HEK293 (cell line): ENCODE measurements at regions not wholly inside any gene's neighbourhood (a gene's known extent, or its start where the extent isn't known, plus 50 kb on each side); places are given as distances from the start of the nearest gene placed in this dataset.

Source experiments
- CTCF ChIA-PET: fragments of 350-600 bp; formaldehyde crosslinking; extraction: SDS; loops from one replicate; lab custom pipeline; 2021; ENCODE audit warnings: antibody characterized with exemption; lab: Yijun Ruan, JAX
- POLR2A ChIA-PET: fragments of 300-600 bp; formaldehyde crosslinking; extraction: SDS; loops from one replicate; lab custom pipeline; 2020; ENCODE audit warnings: antibody characterized with exemption, inconsistent platforms; lab: Yijun Ruan, JAX
- H3K27ac ChIP-seq: fragments of 200-500 bp; sonication (Bioruptor generic); 2 replicates; pipeline ENCODE4 v1.5.1; 2014; ENCODE audit warnings: low read depth, low read length, control low read depth, inconsistent platforms; ENCODE audit errors: extremely low read depth
- H3K36me3 ChIP-seq, 2 experiments: fragments of 200-500 bp in 1 of 2; sonication (Bioruptor generic) in 1 of 2; 1 replicate in 1 of 2; 2 replicates in 1 of 2; pipeline ENCODE4 v1.5.1; 2014 to 2017; ENCODE audit warnings: inconsistent platforms in 2 of 2, low read length in 2 of 2; ENCODE audit not compliant: control insufficient read depth in 2 of 2, insufficient read depth in 1 of 2
- H3K4me1 ChIP-seq: fragments of 200-500 bp; sonication (Bioruptor generic); 2 replicates; pipeline ENCODE4 v1.5.1; 2014; ENCODE audit warnings: mild to moderate bottlenecking, low read length, inconsistent platforms; ENCODE audit not compliant: control insufficient read depth, insufficient read depth
- H3K4me3 ChIP-seq: 2 replicates; pipeline ENCODE4 v1.5.1; 2011; ENCODE audit warnings: low read depth, mild to moderate bottlenecking, control low read depth, low read length, moderate library complexity
- H3K9me3 ChIP-seq: fragments of 200-500 bp; sonication (Bioruptor generic); 2 replicates; pipeline ENCODE4 v1.5.1; 2014; ENCODE audit warnings: low read depth, low read length, inconsistent platforms; ENCODE audit not compliant: control insufficient read depth, insufficient read depth
- HOXC10 ChIP-seq: sonication (generic); formaldehyde crosslinking; IDR thresholded peaks from 2 replicates; pipeline ENCODE4 v1.8.1; 2023; ENCODE audit warnings: mild to moderate bottlenecking, missing genetic modification reagents
- INSM2 ChIP-seq: fragments of 450-650 bp; formaldehyde crosslinking; IDR thresholded peaks from 2 replicates; pipeline ENCODE4 v1.5.1; 2016; ENCODE audit warnings: missing biosample characterization, missing genetic modification characterization
- MEIS1 ChIP-seq: sonication (generic); formaldehyde crosslinking; IDR thresholded peaks from 2 replicates; pipeline ENCODE4 v1.8.1; 2022; ENCODE audit warnings: missing genetic modification reagents, mild to moderate bottlenecking, borderline replicate concordance
- SETDB1 ChIP-seq: IDR thresholded peaks from one replicate; pipeline ENCODE4 v1.6.1; 2017; ENCODE audit warnings: mild to moderate bottlenecking, low read length, moderate library complexity, mixed read lengths; ENCODE audit not compliant: insufficient read length
- ZBTB1 ChIP-seq: fragments of 450-650 bp; formaldehyde crosslinking; IDR thresholded peaks from 2 replicates; pipeline ENCODE4 v1.5.1; 2016; ENCODE audit warnings: missing biosample characterization, missing genetic modification characterization
- ZNF112 ChIP-seq: fragments of 450-650 bp; formaldehyde crosslinking; IDR thresholded peaks from 2 replicates; pipeline ENCODE4 v1.5.0; 2017; ENCODE audit warnings: missing biosample characterization, missing genetic modification characterization
- ZNF114 ChIP-seq: fragments of 450-650 bp; formaldehyde crosslinking; IDR thresholded peaks from 2 replicates; pipeline ENCODE4 v1.5.0; 2017; ENCODE audit warnings: missing biosample characterization, missing genetic modification characterization
- ZNF148 ChIP-seq: fragments of 450-650 bp; formaldehyde crosslinking; IDR thresholded peaks from 2 replicates; pipeline ENCODE4 v1.5.0; 2017; ENCODE audit warnings: missing biosample characterization, missing genetic modification characterization, borderline replicate concordance
- ZNF24 ChIP-seq: fragments of 450-650 bp; formaldehyde crosslinking; IDR thresholded peaks from 2 replicates; pipeline ENCODE4 v1.5.1; 2016; ENCODE audit warnings: missing biosample characterization, missing genetic modification characterization
- ZNF366 ChIP-seq: fragments of 450-650 bp; formaldehyde crosslinking; conservative IDR thresholded peaks from 2 replicates; pipeline ENCODE4 v1.5.1; 2016; ENCODE audit warnings: missing biosample characterization, missing genetic modification characterization
- ZNF404 ChIP-seq: fragments of 450-650 bp; formaldehyde crosslinking; IDR thresholded peaks from 2 replicates; pipeline ENCODE4 v1.5.1; 2017; ENCODE audit warnings: missing biosample characterization, missing genetic modification characterization
- ZNF426 ChIP-seq: fragments of 450-650 bp; formaldehyde crosslinking; IDR thresholded peaks from 2 replicates; pipeline ENCODE4 v1.5.1; 2017; ENCODE audit warnings: missing biosample characterization, missing genetic modification characterization, mild to moderate bottlenecking, inconsistent platforms, moderate library complexity
- ZNF626 ChIP-seq: fragments of 450-650 bp; sonication (Bioruptor Pico); formaldehyde crosslinking; IDR thresholded peaks from 2 replicates; pipeline ENCODE4 v1.5.1; 2018; ENCODE audit warnings: missing biosample characterization, missing genetic modification characterization, inconsistent platforms
- ZNF670 ChIP-seq: fragments of 450-650 bp; formaldehyde crosslinking; IDR thresholded peaks from 2 replicates; pipeline ENCODE4 v1.5.1; 2016; ENCODE audit warnings: missing biosample characterization, missing genetic modification characterization, low read depth
- ZNF692 ChIP-seq: fragments of 450-650 bp; formaldehyde crosslinking; IDR thresholded peaks from 2 replicates; pipeline ENCODE4 v1.5.1; 2016; ENCODE audit warnings: missing biosample characterization, missing genetic modification characterization
- ZNF792 ChIP-seq: fragments of 450-650 bp; formaldehyde crosslinking; IDR thresholded peaks from 2 replicates; pipeline ENCODE4 v1.5.1; 2016; ENCODE audit warnings: missing biosample characterization, missing genetic modification characterization
- ZSCAN18 ChIP-seq: fragments of 450-650 bp; formaldehyde crosslinking; IDR thresholded peaks from 2 replicates; pipeline ENCODE4 v1.5.1; 2016; ENCODE audit warnings: missing biosample characterization, missing genetic modification characterization
- TF ChIP-seq, protein P1 (sequence below): fragments of 450-650 bp; formaldehyde crosslinking; conservative IDR thresholded peaks from 2 replicates; pipeline ENCODE4 v1.5.1; 2016; ENCODE audit warnings: low read depth, missing biosample characterization, missing genetic modification characterization
- TF ChIP-seq, protein P2 (sequence below): sonication (generic); formaldehyde crosslinking; IDR thresholded peaks from 2 replicates; pipeline ENCODE4 v1.8.1; 2022; ENCODE audit warnings: mild to moderate bottlenecking, moderate library complexity, missing genetic modification reagents
- TF ChIP-seq, protein P3 (sequence below): fragments of 450-650 bp; formaldehyde crosslinking; IDR thresholded peaks from 2 replicates; pipeline ENCODE4 v1.5.1; 2016; ENCODE audit warnings: missing biosample characterization, missing genetic modification characterization, low read depth

GRCh38 chr18:51655327-51655698 is 457.8 kb upstream of the MEX3C start (continued):
- TF ChIP-seq, protein P1, sequence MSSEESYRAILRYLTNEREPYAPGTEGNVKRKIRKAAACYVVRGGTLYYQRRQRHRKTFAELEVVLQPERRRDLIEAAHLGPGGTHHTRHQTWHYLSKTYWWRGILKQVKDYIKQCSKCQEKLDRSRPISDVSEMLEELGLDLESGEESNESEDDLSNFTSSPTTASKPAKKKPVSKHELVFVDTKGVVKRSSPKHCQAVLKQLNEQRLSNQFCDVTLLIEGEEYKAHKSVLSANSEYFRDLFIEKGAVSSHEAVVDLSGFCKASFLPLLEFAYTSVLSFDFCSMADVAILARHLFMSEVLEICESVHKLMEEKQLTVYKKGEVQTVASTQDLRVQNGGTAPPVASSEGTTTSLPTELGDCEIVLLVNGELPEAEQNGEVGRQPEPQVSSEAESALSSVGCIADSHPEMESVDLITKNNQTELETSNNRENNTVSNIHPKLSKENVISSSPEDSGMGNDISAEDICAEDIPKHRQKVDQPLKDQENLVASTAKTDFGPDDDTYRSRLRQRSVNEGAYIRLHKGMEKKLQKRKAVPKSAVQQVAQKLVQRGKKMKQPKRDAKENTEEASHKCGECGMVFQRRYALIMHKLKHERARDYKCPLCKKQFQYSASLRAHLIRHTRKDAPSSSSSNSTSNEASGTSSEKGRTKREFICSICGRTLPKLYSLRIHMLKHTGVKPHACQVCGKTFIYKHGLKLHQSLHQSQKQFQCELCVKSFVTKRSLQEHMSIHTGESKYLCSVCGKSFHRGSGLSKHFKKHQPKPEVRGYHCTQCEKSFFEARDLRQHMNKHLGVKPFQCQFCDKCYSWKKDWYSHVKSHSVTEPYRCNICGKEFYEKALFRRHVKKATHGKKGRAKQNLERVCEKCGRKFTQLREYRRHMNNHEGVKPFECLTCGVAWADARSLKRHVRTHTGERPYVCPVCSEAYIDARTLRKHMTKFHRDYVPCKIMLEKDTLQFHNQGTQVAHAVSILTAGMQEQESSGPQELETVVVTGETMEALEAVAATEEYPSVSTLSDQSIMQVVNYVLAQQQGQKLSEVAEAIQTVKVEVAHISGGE (tag by site-specific recombination), result no peak
- TF ChIP-seq ZNF792 (tag by site-specific recombination) (no peak), SETDB1 (no peak), MEIS1 (CRISPR knock-in tag) (no peak), ZNF404 (tag by site-specific recombination) (no peak), ZBTB1 (no peak), ZNF112 (no peak), ZNF148 (no peak), ZNF426 (tag by site-specific recombination) (no peak), ZNF24 (tag by site-specific recombination) (no peak)
- TF ChIP-seq, protein P2, sequence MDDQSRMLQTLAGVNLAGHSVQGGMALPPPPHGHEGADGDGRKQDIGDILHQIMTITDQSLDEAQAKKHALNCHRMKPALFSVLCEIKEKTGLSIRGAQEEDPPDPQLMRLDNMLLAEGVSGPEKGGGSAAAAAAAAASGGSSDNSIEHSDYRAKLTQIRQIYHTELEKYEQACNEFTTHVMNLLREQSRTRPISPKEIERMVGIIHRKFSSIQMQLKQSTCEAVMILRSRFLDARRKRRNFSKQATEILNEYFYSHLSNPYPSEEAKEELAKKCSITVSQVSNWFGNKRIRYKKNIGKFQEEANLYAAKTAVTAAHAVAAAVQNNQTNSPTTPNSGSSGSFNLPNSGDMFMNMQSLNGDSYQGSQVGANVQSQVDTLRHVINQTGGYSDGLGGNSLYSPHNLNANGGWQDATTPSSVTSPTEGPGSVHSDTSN (CRISPR knock-in tag), result no peak
- TF ChIP-seq, protein P3, sequence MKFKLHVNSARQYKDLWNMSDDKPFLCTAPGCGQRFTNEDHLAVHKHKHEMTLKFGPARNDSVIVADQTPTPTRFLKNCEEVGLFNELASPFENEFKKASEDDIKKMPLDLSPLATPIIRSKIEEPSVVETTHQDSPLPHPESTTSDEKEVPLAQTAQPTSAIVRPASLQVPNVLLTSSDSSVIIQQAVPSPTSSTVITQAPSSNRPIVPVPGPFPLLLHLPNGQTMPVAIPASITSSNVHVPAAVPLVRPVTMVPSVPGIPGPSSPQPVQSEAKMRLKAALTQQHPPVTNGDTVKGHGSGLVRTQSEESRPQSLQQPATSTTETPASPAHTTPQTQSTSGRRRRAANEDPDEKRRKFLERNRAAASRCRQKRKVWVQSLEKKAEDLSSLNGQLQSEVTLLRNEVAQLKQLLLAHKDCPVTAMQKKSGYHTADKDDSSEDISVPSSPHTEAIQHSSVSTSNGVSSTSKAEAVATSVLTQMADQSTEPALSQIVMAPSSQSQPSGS (tag by site-specific recombination), result no peak
- TF ChIP-seq, all 188 proteins: peak for 0

DNA sequence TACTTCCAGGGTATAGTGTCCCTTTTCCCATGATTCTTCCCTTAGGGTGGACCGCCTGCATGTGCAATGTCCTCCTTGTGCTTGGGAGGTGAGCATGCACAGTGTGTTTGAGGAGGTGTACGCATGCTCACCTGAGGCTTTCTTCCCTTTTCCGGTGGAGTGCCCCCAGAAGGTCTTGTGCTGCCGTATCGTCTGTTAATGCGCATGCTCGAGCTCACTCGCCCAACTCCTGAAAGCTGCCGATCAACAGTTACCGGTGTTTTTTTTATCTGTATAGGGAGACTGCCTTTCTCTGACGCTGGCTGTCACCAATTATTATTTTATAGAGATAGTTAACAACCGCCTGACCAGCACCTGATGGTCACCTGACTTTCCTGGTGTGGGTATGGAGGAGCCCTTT is 458.8 kb upstream of the MEX3C start:
- Histone ChIP-seq H3K27ac (no peak overlapping the region), H3K4me3 (no peak overlapping the region), H3K4me1 (no peaks in the 10 kb centered on the region; the same call in 1 of the 2 replicates), H3K9me3 (no peaks in the 10 kb centered on the region), H3K36me3 (no peaks in the 10 kb centered on the region)
- CTCF ChIA-PET, result interaction anchor here (0.6 to 0.7 kb wide), 2 partner anchors 15 to 1726 kb away, joined by 3 to 4 read pairs; no protein-coding TSS in a partner anchor
- POLR2A ChIA-PET, result no interaction called here
- TF ChIP-seq ZNF626 (tag by site-specific recombination) (no peak), INSM2 (tag by site-specific recombination) (no peak), ZNF114 (tag by site-specific recombination) (no peak), HOXC10 (no peak), ZNF366 (tag by site-specific recombination) (no peak), ZSCAN18 (tag by site-specific recombination) (no peak), ZNF670 (tag by site-specific recombination) (no peak), ZNF692 (no peak)
